ENCODE measurements at regions not wholly inside any gene's neighbourhood (a gene's known extent, or its start where the extent isn't known, plus 50 kb on each side); places are given as distances from the start of the nearest gene placed in this dataset.

- H3K36me3 Mint-ChIP-seq (ENCODE audit: low read depth), result no peaks in the 10 kb centered on the region
- no peak overlapping the region for H3K4me3 Mint-ChIP-seq
- no peak overlapping the region for H3K27ac Mint-ChIP-seq
- H3K9me3 Mint-ChIP-seq, result peaks cover 25% of the 10 kb centered on the region
- no peaks in the 10 kb centered on the region for H3K4me1 Mint-ChIP-seq
- DNase-seq, result no peak
- H3K27me3 Mint-ChIP-seq (ENCODE audit: low read depth, poor library complexity), result no peaks in the 10 kb centered on the region
- TF ChIP-seq, protein P1, sequence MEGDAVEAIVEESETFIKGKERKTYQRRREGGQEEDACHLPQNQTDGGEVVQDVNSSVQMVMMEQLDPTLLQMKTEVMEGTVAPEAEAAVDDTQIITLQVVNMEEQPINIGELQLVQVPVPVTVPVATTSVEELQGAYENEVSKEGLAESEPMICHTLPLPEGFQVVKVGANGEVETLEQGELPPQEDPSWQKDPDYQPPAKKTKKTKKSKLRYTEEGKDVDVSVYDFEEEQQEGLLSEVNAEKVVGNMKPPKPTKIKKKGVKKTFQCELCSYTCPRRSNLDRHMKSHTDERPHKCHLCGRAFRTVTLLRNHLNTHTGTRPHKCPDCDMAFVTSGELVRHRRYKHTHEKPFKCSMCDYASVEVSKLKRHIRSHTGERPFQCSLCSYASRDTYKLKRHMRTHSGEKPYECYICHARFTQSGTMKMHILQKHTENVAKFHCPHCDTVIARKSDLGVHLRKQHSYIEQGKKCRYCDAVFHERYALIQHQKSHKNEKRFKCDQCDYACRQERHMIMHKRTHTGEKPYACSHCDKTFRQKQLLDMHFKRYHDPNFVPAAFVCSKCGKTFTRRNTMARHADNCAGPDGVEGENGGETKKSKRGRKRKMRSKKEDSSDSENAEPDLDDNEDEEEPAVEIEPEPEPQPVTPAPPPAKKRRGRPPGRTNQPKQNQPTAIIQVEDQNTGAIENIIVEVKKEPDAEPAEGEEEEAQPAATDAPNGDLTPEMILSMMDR (IDR thresholded peaks at IDR 0.05), result no peak
Observed at GRCh38 chr5:60417500-60418181, 282.3 kb downstream of the DEPDC1B start.

DNA sequence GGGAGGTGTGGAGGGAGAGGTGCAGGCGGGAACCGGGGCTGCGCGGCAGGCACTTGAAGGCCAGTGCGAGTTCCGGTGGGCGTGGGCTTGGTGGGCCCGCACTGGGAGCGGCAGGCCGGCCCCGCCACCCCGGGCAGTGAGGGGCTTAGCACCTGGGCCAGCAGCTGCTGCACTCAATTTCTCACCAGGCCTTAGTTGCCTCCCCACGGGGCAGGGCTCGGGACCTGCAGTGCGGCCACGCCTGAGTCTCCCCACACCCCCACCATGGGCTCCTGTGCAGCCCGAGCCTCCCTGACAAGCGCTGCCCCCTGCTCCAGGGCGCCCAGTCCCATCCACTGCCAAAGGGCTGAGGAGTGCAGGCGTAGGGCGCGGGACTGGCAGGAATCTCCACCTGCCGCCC, 284.5 kb downstream of the DEPDC1B start:
- no peak for DNase-seq
- Mint-ChIP-seq H3K27me3 (ENCODE audit: low read depth, poor library complexity) (no peaks in the 10 kb centered on the region), H3K27ac (no peak overlapping the region)

GRCh38 chr5:60410427-60410826, 289.5 kb downstream of the DEPDC1B start:
- H3K36me3 Mint-ChIP-seq (ENCODE audit: low read depth), result no peaks in the 10 kb centered on the region
- no peak overlapping the region for H3K27ac Mint-ChIP-seq
- no peak for DNase-seq
- no peaks in the 10 kb centered on the region for H3K4me1 Mint-ChIP-seq
- TF ChIP-seq, protein P1 (IDR thresholded peaks at IDR 0.05), result no peak
- no peak overlapping the region for H3K4me3 Mint-ChIP-seq
- no peaks in the 10 kb centered on the region for H3K27me3 Mint-ChIP-seq (ENCODE audit: low read depth, poor library complexity)
- no peaks in the 10 kb centered on the region for H3K9me3 Mint-ChIP-seq

More for the DNA sequence above, 284.5 kb downstream of the DEPDC1B start:
- H3K36me3 Mint-ChIP-seq (ENCODE audit: low read depth), result no peaks in the 10 kb centered on the region
- H3K9me3 Mint-ChIP-seq, result peaks cover 8% of the 10 kb centered on the region
- TF ChIP-seq, protein P1 (IDR thresholded peaks at IDR 0.05), result no peak
- H3K4me3 Mint-ChIP-seq, result no peak overlapping the region
- no peaks in the 10 kb centered on the region for H3K4me1 Mint-ChIP-seq

GRCh38 chr5:60404171-60404570, 295.8 kb downstream of the DEPDC1B start:
- Mint-ChIP-seq H3K4me3 (no peak overlapping the region), H3K27me3 (ENCODE audit: low read depth, poor library complexity) (no peaks in the 10 kb centered on the region), H3K36me3 (ENCODE audit: low read depth) (no peaks in the 10 kb centered on the region), H3K9me3 (no peaks in the 10 kb centered on the region), H3K27ac (no peak overlapping the region), H3K4me1 (no peaks in the 10 kb centered on the region)
- TF ChIP-seq, protein P1 (IDR thresholded peaks at IDR 0.05), result no peak
- no peak for DNase-seq

DNA sequence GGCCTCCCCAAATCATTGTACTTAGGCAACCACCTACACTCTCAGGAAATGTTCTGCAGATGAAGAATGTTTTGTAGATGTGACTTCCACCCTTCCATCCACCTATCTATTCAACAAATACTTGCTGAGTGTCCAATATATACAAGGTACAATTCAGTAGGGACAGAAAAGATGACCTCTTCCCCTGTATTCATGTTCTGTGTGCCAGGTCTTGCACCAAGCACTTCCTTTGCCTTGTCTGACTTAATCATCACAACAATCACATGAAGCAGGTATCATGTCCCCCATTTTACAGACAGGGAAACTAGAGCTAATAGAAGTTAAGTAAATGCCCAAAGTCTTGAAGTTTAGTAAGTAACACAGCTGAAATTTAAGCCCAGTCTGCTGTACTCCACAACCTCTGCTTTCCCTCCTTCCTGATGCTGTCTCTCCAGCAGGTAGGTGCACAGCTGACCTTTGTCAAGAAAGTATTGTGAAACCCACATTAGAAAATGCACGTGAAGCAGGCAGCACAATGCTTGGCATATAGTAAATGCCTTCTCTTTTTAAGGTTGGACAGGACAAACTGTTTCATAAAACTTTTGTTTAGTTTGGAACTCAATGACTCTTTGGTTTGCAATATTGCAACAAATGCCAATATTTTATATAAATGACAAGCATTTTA, 296.5 kb downstream of the DEPDC1B start:
- H3K27ac Mint-ChIP-seq, result no peak overlapping the region
- DNase-seq, result no peak
- TF ChIP-seq, protein P1 (IDR thresholded peaks at IDR 0.05), result no peak
- no peaks in the 10 kb centered on the region for H3K9me3 Mint-ChIP-seq
- no peaks in the 10 kb centered on the region for H3K4me1 Mint-ChIP-seq
- H3K4me3 Mint-ChIP-seq, result no peak overlapping the region
- H3K36me3 Mint-ChIP-seq (ENCODE audit: low read depth), result no peaks in the 10 kb centered on the region
- no peaks in the 10 kb centered on the region for H3K27me3 Mint-ChIP-seq (ENCODE audit: low read depth, poor library complexity)
